A673 (cell line): ENCODE measurements at regions not wholly inside any gene's neighbourhood (a gene's known extent, or its start where the extent isn't known, plus 50 kb on each side); places are given as distances from the start of the nearest gene placed in this dataset.
"Not testable (repeated sequence)": the region's sequence is repeated elsewhere in the genome, so short reads cannot be mapped to it uniquely, and the experiment has no call there.

ENCODE experiments used
- BruUV-seq: library from RNA; stranded (reverse); fragments of 400-500 nt; replicated peaks from 2 replicates; lab custom pipeline; 2021; lab: Mats Ljungman, UMichigan
- CTCF ChIA-PET: fragments of 300-600 bp; sonication (Branson Sonifier 250); formaldehyde crosslinking; loops from one replicate; lab custom pipeline; 2022; ENCODE audit warnings: antibody characterized with exemption; lab: Charles Lee
- POLR2A ChIA-PET: fragments of 300-600 bp; sonication (Branson Sonifier 250); formaldehyde crosslinking; loops from one replicate; lab custom pipeline; 2022; ENCODE audit warnings: antibody characterized with exemption; ENCODE audit not compliant: low non-redundant PET; lab: Charles Lee
- DNase-seq: peaks from one replicate; pipeline ENCODE4 v3.0.0-alpha.2; 2015; ENCODE audit warnings: low spot score
- H3K27ac ChIP-seq: fragments of 200-600 bp; sonication (generic); 2 replicates; pipeline ENCODE4 v1.5.1; 2016; ENCODE audit warnings: mixed run types, low read depth, mild to moderate bottlenecking, mixed read lengths, antibody characterized with exemption, low read length; ENCODE audit not compliant: poor library complexity, severe bottlenecking
- H3K27me3 ChIP-seq: fragments of 200-600 bp; sonication (generic); replicated peaks from 2 replicates; pipeline ENCODE4 v1.6.1; 2017; ENCODE audit warnings: mixed run types, low read depth, mild to moderate bottlenecking, mixed read lengths, antibody characterized with exemption, low read length; ENCODE audit not compliant: insufficient read depth, poor library complexity
- H3K36me3 ChIP-seq: fragments of 200-600 bp; sonication (generic); 2 replicates; pipeline ENCODE4 v1.6.1; 2016; ENCODE audit warnings: mixed run types, mild to moderate bottlenecking, mixed read lengths, antibody characterized with exemption, low read length; ENCODE audit not compliant: insufficient read depth, poor library complexity, severe bottlenecking
- H3K4me1 ChIP-seq: fragments of 200-600 bp; sonication (generic); 2 replicates; pipeline ENCODE4 v1.6.1; 2017; ENCODE audit warnings: mixed run types, mild to moderate bottlenecking, mixed read lengths, antibody characterized with exemption, low read length; ENCODE audit not compliant: insufficient read depth, poor library complexity, severe bottlenecking
- H3K4me3 ChIP-seq: fragments of 200-600 bp; sonication (generic); 2 replicates; pipeline ENCODE4 v1.5.1; 2016; ENCODE audit warnings: low read depth, mixed run types, mild to moderate bottlenecking, mixed read lengths, low read length; ENCODE audit not compliant: poor library complexity, severe bottlenecking
- H3K9me3 ChIP-seq: fragments of 200-600 bp; sonication (generic); 2 replicates; pipeline ENCODE4 v1.6.1; 2016; ENCODE audit warnings: mixed run types, low read depth, mild to moderate bottlenecking, mixed read lengths, antibody characterized with exemption, low read length; ENCODE audit not compliant: poor library complexity, severe bottlenecking
- EZH2 ChIP-seq: fragments of 200-600 bp; sonication (generic); IDR thresholded peaks from 2 replicates; pipeline ENCODE4 v1.6.1; 2017; ENCODE audit warnings: borderline replicate concordance, low read depth, mild to moderate bottlenecking, mixed read lengths, antibody characterized with exemption, low read length; ENCODE audit not compliant: poor library complexity, severe bottlenecking
- intact Hi-C: fragments of 100-400 bp; cut with micrococcal nuclease; formaldehyde crosslinking; loops from one replicate; pipeline ENCODE4 v1.10.0; 2022; ENCODE audit not compliant: unreplicated experiment
- TF ChIP-seq, protein P1 (sequence below): fragments of 300-800, 200-600 bp; sonication (generic); conservative IDR thresholded peaks from 2 replicates; pipeline ENCODE4 v1.5.1; 2017; ENCODE audit warnings: low read depth, mild to moderate bottlenecking, antibody characterized with exemption, low read length, moderate library complexity, mixed read lengths

DNA sequence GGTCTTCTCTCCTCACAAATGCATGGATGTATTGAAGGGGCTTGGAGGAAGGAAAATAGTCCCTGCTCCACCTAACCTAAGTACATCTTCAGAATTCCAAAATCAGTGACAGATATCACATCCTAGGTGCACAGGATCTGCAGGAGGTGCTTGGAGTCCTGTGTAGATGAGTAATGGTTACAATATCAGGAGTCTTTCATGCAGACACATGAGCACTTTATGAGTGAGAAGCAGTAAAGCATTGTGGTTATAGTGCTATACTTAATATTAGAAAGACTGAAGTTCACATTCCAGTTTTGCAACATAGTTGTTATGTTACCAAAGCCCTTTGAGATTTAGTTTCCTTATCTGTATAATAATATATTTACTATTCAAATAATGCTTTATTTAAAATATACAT lies 516.7 kb downstream of the NEBL start:
- BruUV-seq, result no TSS peak
- H3K4me3 ChIP-seq, result no peak overlapping the region
- intact Hi-C loops, result no loop called here
- H3K27ac ChIP-seq, result no peak overlapping the region
- no peak for TF ChIP-seq EZH2
- TF ChIP-seq, protein P1, sequence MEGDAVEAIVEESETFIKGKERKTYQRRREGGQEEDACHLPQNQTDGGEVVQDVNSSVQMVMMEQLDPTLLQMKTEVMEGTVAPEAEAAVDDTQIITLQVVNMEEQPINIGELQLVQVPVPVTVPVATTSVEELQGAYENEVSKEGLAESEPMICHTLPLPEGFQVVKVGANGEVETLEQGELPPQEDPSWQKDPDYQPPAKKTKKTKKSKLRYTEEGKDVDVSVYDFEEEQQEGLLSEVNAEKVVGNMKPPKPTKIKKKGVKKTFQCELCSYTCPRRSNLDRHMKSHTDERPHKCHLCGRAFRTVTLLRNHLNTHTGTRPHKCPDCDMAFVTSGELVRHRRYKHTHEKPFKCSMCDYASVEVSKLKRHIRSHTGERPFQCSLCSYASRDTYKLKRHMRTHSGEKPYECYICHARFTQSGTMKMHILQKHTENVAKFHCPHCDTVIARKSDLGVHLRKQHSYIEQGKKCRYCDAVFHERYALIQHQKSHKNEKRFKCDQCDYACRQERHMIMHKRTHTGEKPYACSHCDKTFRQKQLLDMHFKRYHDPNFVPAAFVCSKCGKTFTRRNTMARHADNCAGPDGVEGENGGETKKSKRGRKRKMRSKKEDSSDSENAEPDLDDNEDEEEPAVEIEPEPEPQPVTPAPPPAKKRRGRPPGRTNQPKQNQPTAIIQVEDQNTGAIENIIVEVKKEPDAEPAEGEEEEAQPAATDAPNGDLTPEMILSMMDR, result no peak
- POLR2A ChIA-PET, result no interaction called here
- H3K27me3 ChIP-seq, result no peaks in the 10 kb centered on the region
- CTCF ChIA-PET, result no interaction called here
- H3K36me3 ChIP-seq, result no peaks in the 10 kb centered on the region
- no peaks in the 10 kb centered on the region for H3K4me1 ChIP-seq
- H3K9me3 ChIP-seq, result no peaks in the 10 kb centered on the region
- no peak for DNase-seq

DNA sequence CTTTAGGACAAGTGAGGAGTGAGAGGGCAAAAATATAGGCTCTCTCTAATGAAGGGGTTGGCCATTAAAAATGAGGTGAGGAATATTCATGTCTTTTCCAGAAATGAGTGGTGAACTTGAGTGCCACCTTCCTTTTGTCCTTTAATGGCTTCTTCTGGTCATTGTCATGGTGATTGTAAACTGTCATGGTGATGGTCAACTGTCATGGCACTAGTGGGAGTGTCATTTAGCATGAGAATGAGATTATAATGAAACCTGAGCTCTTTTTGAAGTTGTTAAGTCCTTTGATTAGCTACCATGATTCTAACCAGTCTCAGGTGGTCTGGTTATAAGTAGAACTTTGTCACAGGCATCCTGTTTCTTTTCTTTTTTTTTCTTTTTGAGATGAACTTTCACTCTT lies 524.4 kb downstream of the NEBL start:
- Histone ChIP-seq H3K4me3 (no peak overlapping the region), H3K27ac (no peak overlapping the region)

DNA sequence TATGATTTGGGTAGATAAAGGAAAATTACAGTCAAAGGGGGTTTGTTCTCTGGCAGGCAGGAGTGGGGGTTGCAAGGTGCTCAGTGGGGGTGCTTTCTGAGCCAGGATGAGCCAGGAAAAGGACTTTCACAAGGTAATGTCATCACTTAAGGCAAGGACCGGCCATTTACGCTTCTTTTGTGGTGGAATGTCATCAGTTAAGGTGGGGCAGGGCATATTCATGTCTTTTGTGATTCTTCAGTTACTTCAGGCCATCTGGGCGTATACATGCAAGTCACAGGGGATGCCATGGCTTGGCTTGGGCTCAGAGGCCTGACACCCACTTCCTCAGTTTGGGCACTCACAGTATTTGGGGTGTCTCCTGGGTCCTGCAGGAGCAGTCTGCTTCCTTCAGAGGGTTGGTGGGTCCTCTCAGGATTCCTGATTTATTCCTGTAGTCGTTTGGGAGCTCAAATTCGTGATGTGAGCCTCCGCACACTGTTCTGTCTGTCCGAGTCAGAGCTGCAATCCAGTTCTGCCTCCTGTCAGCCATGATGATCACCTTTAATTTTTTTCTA lies 526.1 kb downstream of the NEBL start:
- H3K27me3 ChIP-seq, DNase-seq, H3K4me3 ChIP-seq, BruUV-seq, H3K36me3 ChIP-seq, CTCF ChIA-PET, H3K4me1 ChIP-seq, H3K9me3 ChIP-seq, POLR2A ChIA-PET, intact Hi-C loops, H3K27ac ChIP-seq: not testable (repeated sequence)

More for the DNA sequence above, 524.4 kb downstream of the NEBL start:
- TF ChIP-seq, protein P1, result no peak
- no peak for TF ChIP-seq EZH2
- no TSS peak for BruUV-seq
- no peaks in the 10 kb centered on the region for H3K36me3 ChIP-seq
- H3K9me3 ChIP-seq, result no peaks in the 10 kb centered on the region
- no peak for DNase-seq
- ChIA-PET POLR2A (no interaction called here), CTCF (no interaction called here)
- no peaks in the 10 kb centered on the region for H3K4me1 ChIP-seq
- H3K27me3 ChIP-seq, result no peaks in the 10 kb centered on the region
- intact Hi-C loops, result no loop called here
